GM12874 (cell line): ENCODE measurements at regions not wholly inside any gene's neighbourhood (a gene's known extent, or its start where the extent isn't known, plus 50 kb on each side); places are given as distances from the start of the nearest gene placed in this dataset.
A peak's percentile ranks its signal among the peaks of the same experiment; 100 is the strongest.

Experiments used
- CTCF ChIP-seq: IDR thresholded peaks from 2 replicates; pipeline ENCODE4 v1.5.1; 2011; ENCODE audit warnings: low read depth, mild to moderate bottlenecking, control low read depth, low read length, moderate library complexity; ENCODE audit not compliant: insufficient read depth

- no peak for TF ChIP-seq CTCF
Measured at GRCh38 chr16:16578701-16579100, 199.8 kb downstream of the NPIPA7 start.

GRCh38 chr16:16593156-16593863, 214.4 kb downstream of the NPIPA7 start:
- TF ChIP-seq CTCF: peak; percentile 43; the same call in 1 of the 2 replicates

- no peak for TF ChIP-seq CTCF
Measured at GRCh38 chr16:16763449-16763848, 384.5 kb downstream of the NPIPA7 start.

GRCh38 chr16:16774389-16774788, 395.4 kb downstream of the NPIPA7 start:
- TF ChIP-seq CTCF: no peak

GRCh38 chr16:16778332-16778731, 399.4 kb downstream of the NPIPA7 start:
- no peak for TF ChIP-seq CTCF

- no peak for TF ChIP-seq CTCF
Measured at GRCh38 chr16:16780588-16780987, 401.6 kb downstream of the NPIPA7 start.

- no peak for TF ChIP-seq CTCF
Measured at GRCh38 chr16:16782153-16782552, 403.2 kb downstream of the NPIPA7 start.

GRCh38 chr16:16788004-16788403, 409.1 kb downstream of the NPIPA7 start:
- no peak for TF ChIP-seq CTCF
